Activated CD4-positive, alpha-beta T cell treated with anti-CD3 and anti-CD28 coated beads, Interleukin-2, amount 10 ng/mL, durations not matched to agents 7 days and 5 days (primary cell): ENCODE measurements at regions not wholly inside any gene's neighbourhood (a gene's known extent, or its start where the extent isn't known, plus 50 kb on each side); places are given as distances from the start of the nearest gene placed in this dataset.

Experiments used
- CTCF ChIA-PET: fragments of 350-600 bp; sonication (Branson Sonifier 250); formaldehyde crosslinking; loops from one replicate; lab custom pipeline; 2021; ENCODE audit warnings: antibody characterized with exemption; lab: Charles Lee
- POLR2A ChIA-PET: fragments of 350-600 bp; sonication (Branson Sonifier 250); formaldehyde crosslinking; loops from one replicate; lab custom pipeline; 2021; ENCODE audit warnings: antibody characterized with exemption; lab: Charles Lee
- DNase-seq: peaks from one replicate; pipeline ENCODE4 v3.0.0-alpha.2; 2020
- H3K27ac Mint-ChIP-seq: one replicate; pipeline ENCODE4 v1.8.0; 2021; ENCODE audit warnings: mild to moderate bottlenecking, moderate library complexity, mixed read lengths
- H3K27me3 Mint-ChIP-seq: one replicate; pipeline ENCODE4 v1.8.0; 2021; ENCODE audit warnings: mixed read lengths
- H3K36me3 Mint-ChIP-seq: one replicate; pipeline ENCODE4 v1.8.0; 2021; ENCODE audit warnings: low read depth, mixed read lengths
- H3K4me1 Mint-ChIP-seq: one replicate; pipeline ENCODE4 v1.8.0; 2021; ENCODE audit warnings: mixed read lengths
- H3K4me3 Mint-ChIP-seq: one replicate; pipeline ENCODE4 v1.8.0; 2021; ENCODE audit warnings: mild to moderate bottlenecking, moderate library complexity, mixed read lengths
- H3K9me3 Mint-ChIP-seq: one replicate; pipeline ENCODE4 v1.8.0; 2021; ENCODE audit warnings: mixed read lengths

GRCh38 chr17:14482715-14483114, 181.8 kb downstream of the HS3ST3B1 start:
- no peak for DNase-seq
- H3K36me3 Mint-ChIP-seq: no peaks in the 10 kb centered on the region

GRCh38 chr17:14481664-14482063, 180.8 kb downstream of the HS3ST3B1 start:
- H3K9me3 Mint-ChIP-seq: peaks cover 4% of the 10 kb centered on the region
- no peak for DNase-seq
- H3K4me1 Mint-ChIP-seq: no peaks in the 10 kb centered on the region
- no peaks in the 10 kb centered on the region for H3K36me3 Mint-ChIP-seq
- H3K27ac Mint-ChIP-seq: no peak overlapping the region
- ChIA-PET POLR2A (no interaction called here), CTCF (no interaction called here)
- no peak overlapping the region for H3K4me3 Mint-ChIP-seq
- no peaks in the 10 kb centered on the region for H3K27me3 Mint-ChIP-seq

More at GRCh38 chr17:14482715-14483114, 181.8 kb downstream of the HS3ST3B1 start:
- H3K4me3 Mint-ChIP-seq: no peak overlapping the region
- ChIA-PET POLR2A (no interaction called here), CTCF (no interaction called here)
- H3K9me3 Mint-ChIP-seq: peaks cover 4% of the 10 kb centered on the region
- no peaks in the 10 kb centered on the region for H3K27me3 Mint-ChIP-seq
- H3K27ac Mint-ChIP-seq: no peak overlapping the region
- H3K4me1 Mint-ChIP-seq: no peaks in the 10 kb centered on the region

DNA sequence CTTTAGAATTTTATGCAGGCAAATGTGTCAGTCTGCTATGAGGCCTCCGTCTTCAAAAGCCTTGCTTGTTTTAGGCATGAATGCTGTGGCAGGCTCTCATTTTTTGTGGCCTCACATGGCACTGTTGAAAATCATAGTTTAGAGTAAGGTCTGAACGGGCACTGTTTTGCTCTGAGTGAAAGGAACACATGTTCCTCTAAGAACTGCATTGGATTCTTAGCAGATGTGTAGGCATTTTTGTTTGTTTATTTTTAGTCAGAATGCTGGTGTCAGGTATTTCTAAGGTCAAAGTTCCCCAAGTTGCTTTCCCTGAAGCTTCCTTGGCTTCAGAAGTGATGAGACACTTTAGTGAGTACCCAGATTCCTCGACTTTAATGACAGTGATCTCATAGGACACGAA, 173.7 kb downstream of the HS3ST3B1 start:
- no peak for DNase-seq
- H3K27me3 Mint-ChIP-seq: no peaks in the 10 kb centered on the region
- no peaks in the 10 kb centered on the region for H3K36me3 Mint-ChIP-seq
- no peak overlapping the region for H3K4me3 Mint-ChIP-seq
- CTCF ChIA-PET: no interaction called here
- H3K9me3 Mint-ChIP-seq: peaks cover 2% of the 10 kb centered on the region
- POLR2A ChIA-PET: no interaction called here
- no peak overlapping the region for H3K27ac Mint-ChIP-seq
- H3K4me1 Mint-ChIP-seq: no peaks in the 10 kb centered on the region

DNA sequence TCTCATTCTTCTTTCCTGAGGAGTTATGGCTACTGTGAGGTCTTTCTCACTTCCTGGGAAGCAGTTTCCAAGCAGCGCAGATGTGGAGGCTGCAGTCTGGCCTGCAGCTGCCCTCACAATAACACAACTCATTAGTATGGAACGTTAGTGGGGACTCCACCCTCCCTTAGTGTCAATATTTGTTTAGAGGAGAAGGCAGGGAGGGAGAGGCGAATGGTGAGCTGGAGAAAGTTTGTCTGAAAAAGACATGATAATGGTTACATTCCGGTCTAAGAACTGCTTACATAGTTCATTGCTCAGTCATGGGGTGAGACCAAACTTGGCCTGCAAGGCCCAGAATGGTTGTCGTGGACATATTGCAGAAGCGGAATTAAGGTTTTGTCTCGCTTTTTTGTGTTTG, 170.2 kb downstream of the HS3ST3B1 start:
- ChIA-PET POLR2A (no interaction called here), CTCF (no interaction called here)
- no peaks in the 10 kb centered on the region for H3K27me3 Mint-ChIP-seq
- H3K4me3 Mint-ChIP-seq: no peak overlapping the region
- no peak overlapping the region for H3K27ac Mint-ChIP-seq
- no peaks in the 10 kb centered on the region for H3K4me1 Mint-ChIP-seq
- DNase-seq: no peak
- no peaks in the 10 kb centered on the region for H3K36me3 Mint-ChIP-seq
- peaks cover 5% of the 10 kb centered on the region for H3K9me3 Mint-ChIP-seq

DNA sequence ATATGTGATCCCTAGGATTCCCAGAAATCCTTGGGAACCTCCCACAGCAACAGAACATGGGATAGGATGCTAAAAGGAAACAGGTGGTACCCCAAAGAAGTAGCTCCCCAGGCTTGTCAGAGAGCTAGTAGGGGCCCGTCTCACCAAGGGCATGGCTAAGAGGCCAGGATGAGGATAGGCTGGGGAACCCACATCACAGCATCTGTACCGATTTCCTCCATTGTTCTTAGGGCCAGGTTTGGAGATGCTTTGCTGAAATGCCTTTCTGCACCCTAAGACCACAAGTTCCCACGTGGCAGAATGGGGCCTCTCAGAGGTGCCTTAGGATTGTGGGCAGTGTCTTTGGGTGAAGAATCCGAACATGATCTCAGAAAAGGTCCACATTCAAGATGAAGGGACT, 169.5 kb downstream of the HS3ST3B1 start:
- no peaks in the 10 kb centered on the region for H3K27me3 Mint-ChIP-seq
- POLR2A ChIA-PET: no interaction called here
- peaks cover 5% of the 10 kb centered on the region for H3K9me3 Mint-ChIP-seq
- no peak for DNase-seq
- H3K4me3 Mint-ChIP-seq: no peak overlapping the region
- no peaks in the 10 kb centered on the region for H3K4me1 Mint-ChIP-seq
- no peak overlapping the region for H3K27ac Mint-ChIP-seq
- CTCF ChIA-PET: no interaction called here
- no peaks in the 10 kb centered on the region for H3K36me3 Mint-ChIP-seq

- peaks cover 5% of the 10 kb centered on the region for H3K9me3 Mint-ChIP-seq
- no peaks in the 10 kb centered on the region for H3K36me3 Mint-ChIP-seq
- POLR2A ChIA-PET: no interaction called here
- H3K4me3 Mint-ChIP-seq: no peak overlapping the region
- CTCF ChIA-PET: no interaction called here
- H3K4me1 Mint-ChIP-seq: no peaks in the 10 kb centered on the region
- DNase-seq: no peak
- H3K27ac Mint-ChIP-seq: no peak overlapping the region
- H3K27me3 Mint-ChIP-seq: no peaks in the 10 kb centered on the region
Observed at GRCh38 chr17:14469971-14470370, 169.1 kb downstream of the HS3ST3B1 start.

DNA sequence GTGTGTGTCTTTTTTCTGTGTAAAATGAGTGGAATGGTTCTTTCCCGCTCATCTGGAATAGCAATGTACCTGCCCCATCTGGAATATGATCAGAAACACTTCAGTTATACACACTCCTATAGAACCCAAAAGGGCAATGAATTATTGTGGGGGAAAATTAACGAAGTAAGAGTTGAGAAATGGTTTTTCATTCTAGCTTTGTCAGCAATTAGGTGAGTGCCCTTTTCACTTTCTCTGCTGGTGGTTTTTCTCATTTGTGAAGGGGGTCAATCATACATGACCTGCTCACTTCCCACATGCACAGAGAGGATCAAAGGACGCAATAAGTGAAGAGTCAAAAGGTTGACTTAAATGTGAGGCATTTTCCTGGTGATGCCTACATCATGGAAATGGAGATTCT, 168.0 kb downstream of the HS3ST3B1 start:
- no peaks in the 10 kb centered on the region for H3K4me1 Mint-ChIP-seq
- H3K4me3 Mint-ChIP-seq: no peak overlapping the region
- peaks cover 5% of the 10 kb centered on the region for H3K9me3 Mint-ChIP-seq
- DNase-seq: no peak
- no peaks in the 10 kb centered on the region for H3K36me3 Mint-ChIP-seq
- POLR2A ChIA-PET: no interaction called here
- H3K27ac Mint-ChIP-seq: no peak overlapping the region
- CTCF ChIA-PET: no interaction called here
- no peaks in the 10 kb centered on the region for H3K27me3 Mint-ChIP-seq

GRCh38 chr17:14461227-14461548, 160.3 kb downstream of the HS3ST3B1 start:
- ChIA-PET POLR2A (no interaction called here), CTCF (no interaction called here)
- H3K4me3 Mint-ChIP-seq: no peak overlapping the region
- peaks cover 9% of the 10 kb centered on the region for H3K9me3 Mint-ChIP-seq
- H3K4me1 Mint-ChIP-seq: no peaks in the 10 kb centered on the region
- no peaks in the 10 kb centered on the region for H3K36me3 Mint-ChIP-seq
- H3K27me3 Mint-ChIP-seq: no peaks in the 10 kb centered on the region
- no peak for DNase-seq
- H3K27ac Mint-ChIP-seq: no peak overlapping the region

DNA sequence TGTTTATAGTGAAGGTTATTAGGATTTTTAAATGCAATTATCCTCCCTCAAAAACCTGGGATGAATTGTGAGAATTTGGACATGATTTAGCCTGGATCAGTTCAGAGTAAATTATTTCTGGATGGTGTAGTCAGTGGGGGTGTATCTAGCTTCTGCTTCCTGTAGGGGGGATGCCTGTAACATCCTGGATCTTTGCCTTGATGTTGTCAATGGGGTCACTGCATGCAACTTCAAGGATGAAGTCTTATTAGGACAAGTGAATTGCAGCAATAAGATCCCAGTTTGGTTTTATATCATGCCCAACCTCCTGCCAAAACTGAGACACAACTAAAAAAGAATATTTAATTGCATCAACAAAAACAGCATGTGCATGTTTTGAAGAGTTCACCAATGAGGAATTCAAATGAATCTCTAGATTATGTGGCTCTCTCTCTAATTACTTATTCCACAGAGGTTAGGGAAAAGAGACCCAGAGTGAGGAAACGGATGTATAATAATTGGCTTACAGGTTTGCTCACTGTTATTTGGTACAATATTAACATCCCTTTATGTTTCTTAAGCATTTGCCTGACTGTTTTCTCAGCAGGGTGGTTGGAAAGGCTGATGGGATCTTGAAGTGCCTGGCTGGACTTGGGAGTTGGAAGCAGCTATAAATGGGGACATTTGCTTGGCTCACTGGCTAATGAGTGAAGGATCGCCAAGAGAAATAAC, 159.8 kb downstream of the HS3ST3B1 start:
- H3K4me1 Mint-ChIP-seq: no peaks in the 10 kb centered on the region
- ChIA-PET CTCF (no interaction called here), POLR2A (no interaction called here)
- no peaks in the 10 kb centered on the region for H3K36me3 Mint-ChIP-seq
- H3K9me3 Mint-ChIP-seq: peaks cover 9% of the 10 kb centered on the region
- H3K27me3 Mint-ChIP-seq: peaks cover 1% of the 10 kb centered on the region
- H3K4me3 Mint-ChIP-seq: no peak overlapping the region
- DNase-seq: no peak
- no peak overlapping the region for H3K27ac Mint-ChIP-seq

DNA sequence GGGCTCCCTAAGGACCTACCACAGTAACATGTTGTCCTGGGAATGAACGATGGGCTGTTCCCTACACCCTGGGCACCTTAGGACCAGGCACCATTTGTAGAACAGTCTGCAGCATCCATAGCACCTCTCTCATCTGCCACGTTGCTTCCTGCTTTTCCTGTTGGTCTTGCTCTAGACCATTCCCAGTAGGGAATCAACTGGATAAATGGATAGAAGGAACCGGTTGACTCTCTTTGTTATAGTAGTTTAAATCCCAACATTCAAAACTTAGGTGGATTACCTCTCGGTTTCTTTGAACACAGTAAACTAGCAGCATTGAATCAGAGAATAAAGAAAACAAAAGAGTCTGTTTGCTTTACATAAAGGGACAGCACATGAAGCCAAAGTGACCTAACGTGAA, 159.1 kb downstream of the HS3ST3B1 start:
- Mint-ChIP-seq H3K27ac (no peak overlapping the region), H3K4me1 (no peaks in the 10 kb centered on the region), H3K27me3 (peaks cover 2% of the 10 kb centered on the region), H3K36me3 (no peaks in the 10 kb centered on the region), H3K9me3 (peaks cover 9% of the 10 kb centered on the region), H3K4me3 (no peak overlapping the region)
- no peak for DNase-seq
- ChIA-PET POLR2A (no interaction called here), CTCF (interaction anchor here (0.7 kb wide), 1 partner anchor 322 kb away, joined by 3 read pairs; no protein-coding TSS in a partner anchor)

DNA sequence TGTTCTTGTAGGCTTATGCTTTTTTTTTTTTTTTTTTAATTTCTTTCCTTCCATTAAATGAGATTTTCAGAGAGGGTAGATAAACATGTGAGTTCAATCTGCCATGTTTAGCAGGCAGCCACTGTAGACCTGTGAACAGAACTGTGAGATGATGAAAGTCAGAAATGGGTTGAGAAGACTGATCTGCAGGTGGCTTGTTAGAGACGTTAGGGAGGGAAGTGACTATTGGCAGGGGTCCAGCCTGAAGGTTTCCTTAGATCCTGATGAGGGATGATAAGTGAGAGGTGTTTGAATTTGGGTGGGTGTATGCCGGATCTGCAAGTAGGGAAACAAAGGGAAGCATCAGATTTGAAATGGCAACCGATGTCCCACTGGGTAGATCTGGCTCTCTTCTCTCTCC, 157.8 kb downstream of the HS3ST3B1 start:
- ChIA-PET POLR2A (no interaction called here), CTCF (interaction anchor here (0.6 kb wide), 1 partner anchor 42 kb away, joined by 3 read pairs; no protein-coding TSS in a partner anchor)
- H3K36me3 Mint-ChIP-seq: no peaks in the 10 kb centered on the region

GRCh38 chr17:14454746-14455145, 153.9 kb downstream of the HS3ST3B1 start:
- ChIA-PET POLR2A (no interaction called here), CTCF (no interaction called here)
- peaks cover 2% of the 10 kb centered on the region for H3K27me3 Mint-ChIP-seq
- no peaks in the 10 kb centered on the region for H3K36me3 Mint-ChIP-seq
- H3K4me1 Mint-ChIP-seq: no peaks in the 10 kb centered on the region
- H3K9me3 Mint-ChIP-seq: peaks cover 9% of the 10 kb centered on the region
- no peak overlapping the region for H3K27ac Mint-ChIP-seq
- no peak for DNase-seq
- no peak overlapping the region for H3K4me3 Mint-ChIP-seq

More for the DNA sequence above, 157.8 kb downstream of the HS3ST3B1 start:
- no peaks in the 10 kb centered on the region for H3K4me1 Mint-ChIP-seq
- H3K27ac Mint-ChIP-seq: no peak overlapping the region
- H3K27me3 Mint-ChIP-seq: peaks cover 2% of the 10 kb centered on the region
- H3K9me3 Mint-ChIP-seq: peaks cover 9% of the 10 kb centered on the region
- no peak for DNase-seq
- H3K4me3 Mint-ChIP-seq: no peak overlapping the region

GRCh38 chr17:14452856-14453255, 152.0 kb downstream of the HS3ST3B1 start:
- H3K27ac Mint-ChIP-seq: no peak overlapping the region
- H3K36me3 Mint-ChIP-seq: no peaks in the 10 kb centered on the region
- CTCF ChIA-PET: no interaction called here
- no peak overlapping the region for H3K4me3 Mint-ChIP-seq
- DNase-seq: no peak
- H3K4me1 Mint-ChIP-seq: no peaks in the 10 kb centered on the region
- POLR2A ChIA-PET: no interaction called here
- H3K9me3 Mint-ChIP-seq: no peaks in the 10 kb centered on the region
- H3K27me3 Mint-ChIP-seq: peaks cover 2% of the 10 kb centered on the region

GRCh38 chr17:14451729-14452191, 150.9 kb downstream of the HS3ST3B1 start:
- H3K9me3 Mint-ChIP-seq: no peaks in the 10 kb centered on the region
- CTCF ChIA-PET: interaction anchor here (0.7 kb wide), 1 partner anchor 249 kb away, joined by 3 read pairs; no protein-coding TSS in a partner anchor
- H3K4me1 Mint-ChIP-seq: peaks cover 1% of the 10 kb centered on the region
- H3K27ac Mint-ChIP-seq: no peak overlapping the region
- no peak for DNase-seq
- POLR2A ChIA-PET: no interaction called here
- peaks cover 2% of the 10 kb centered on the region for H3K27me3 Mint-ChIP-seq
- no peaks in the 10 kb centered on the region for H3K36me3 Mint-ChIP-seq
- no peak overlapping the region for H3K4me3 Mint-ChIP-seq
